Endodermal cell (in vitro differentiated cells): ENCODE measurements at regions not wholly inside any gene's neighbourhood (a gene's known extent, or its start where the extent isn't known, plus 50 kb on each side); places are given as distances from the start of the nearest gene placed in this dataset.

Experiments
- DNase-seq: peaks from one replicate; pipeline ENCODE4 v3.0.0-alpha.2; 2017
- H3K27ac ChIP-seq: 2 replicates; pipeline ENCODE4 v1.5.1; 2013; ENCODE audit warnings: mild to moderate bottlenecking, low read depth, low read length, moderate library complexity
- H3K27me3 ChIP-seq: 2 replicates; pipeline ENCODE4 v1.6.1; 2013; ENCODE audit warnings: mild to moderate bottlenecking, low read length, moderate library complexity; ENCODE audit not compliant: insufficient read depth, control insufficient read depth, poor library complexity, severe bottlenecking
- H3K36me3 ChIP-seq: 2 replicates; pipeline ENCODE4 v1.7.0; 2013; ENCODE audit warnings: mild to moderate bottlenecking, low read length, moderate library complexity; ENCODE audit not compliant: control insufficient read depth, insufficient read depth
- H3K4me1 ChIP-seq: one replicate; pipeline ENCODE4 v1.7.0; 2013; ENCODE audit warnings: low read length; ENCODE audit not compliant: control insufficient read depth, insufficient read depth
- H3K4me3 ChIP-seq: 2 replicates; pipeline ENCODE4 v1.5.1; 2013; ENCODE audit warnings: mild to moderate bottlenecking, low read length, moderate library complexity
- H3K9ac ChIP-seq: 2 replicates; pipeline ENCODE4 v1.6.1; 2013; ENCODE audit warnings: mild to moderate bottlenecking, low read length, moderate library complexity; ENCODE audit not compliant: poor library complexity, severe bottlenecking; ENCODE audit errors: extremely low read depth
- H3K9me3 ChIP-seq: 2 replicates; pipeline ENCODE4 v1.6.1; 2013; ENCODE audit warnings: mild to moderate bottlenecking, low read length, moderate library complexity; ENCODE audit not compliant: control insufficient read depth
- H3K27ac Mint-ChIP-seq: 2 replicates; pipeline ENCODE4 v1.8.0; 2020; ENCODE audit warnings: mixed read lengths
- H3K27me3 Mint-ChIP-seq: 2 replicates; pipeline ENCODE4 v1.8.0; 2021; ENCODE audit warnings: mild to moderate bottlenecking, mixed read lengths; ENCODE audit not compliant: insufficient read depth
- H3K36me3 Mint-ChIP-seq: 2 replicates; pipeline ENCODE4 v1.8.0; 2020; ENCODE audit warnings: low read depth, mixed read lengths
- H3K4me1 Mint-ChIP-seq: 2 replicates; pipeline ENCODE4 v1.8.0; 2020; ENCODE audit warnings: mixed read lengths
- H3K4me3 Mint-ChIP-seq: 2 replicates; pipeline ENCODE4 v1.8.0; 2020; ENCODE audit warnings: mild to moderate bottlenecking, moderate library complexity, mixed read lengths
- H3K9me3 Mint-ChIP-seq: 2 replicates; pipeline ENCODE4 v1.8.0; 2020; ENCODE audit warnings: mild to moderate bottlenecking, mixed read lengths
- CTCF ChIP-seq: fragments of 200-600 bp; sonication (generic); conservative IDR thresholded peaks from 2 replicates; pipeline ENCODE4 v1.5.0; 2021; ENCODE audit warnings: antibody characterized with exemption, mild to moderate bottlenecking

- TF ChIP-seq CTCF = no peak
- Histone ChIP-seq H3K27me3 (no peaks in the 10 kb centered on the region), H3K4me3 (no peak overlapping the region), H3K27ac (no peak overlapping the region), H3K9ac (no peak overlapping the region), H3K9me3 (no peaks in the 10 kb centered on the region), H3K4me1 (no peaks in the 10 kb centered on the region), H3K36me3 (no peaks in the 10 kb centered on the region)
- no peak overlapping the region for H3K27ac Mint-ChIP-seq
- no peak overlapping the region for H3K4me3 Mint-ChIP-seq
- no peaks in the 10 kb centered on the region for H3K4me1 Mint-ChIP-seq
- H3K27me3 Mint-ChIP-seq = peaks cover 9% of the 10 kb centered on the region
- no peak for DNase-seq
- no peaks in the 10 kb centered on the region for H3K9me3 Mint-ChIP-seq
- H3K36me3 Mint-ChIP-seq = no peaks in the 10 kb centered on the region
These were observed 205.2 kb downstream of the TMEM26 start for GRCh38 chr10:61248013-61248412.

- TF ChIP-seq CTCF = no peak
- Histone ChIP-seq H3K4me3 (no peak overlapping the region), H3K4me1 (no peaks in the 10 kb centered on the region), H3K27ac (no peak overlapping the region), H3K9ac (no peak overlapping the region), H3K9me3 (no peaks in the 10 kb centered on the region), H3K36me3 (no peaks in the 10 kb centered on the region), H3K27me3 (no peaks in the 10 kb centered on the region)
- peaks cover 7% of the 10 kb centered on the region for H3K27me3 Mint-ChIP-seq
- no peak overlapping the region for H3K27ac Mint-ChIP-seq
- H3K36me3 Mint-ChIP-seq = no peaks in the 10 kb centered on the region
- DNase-seq = no peak
- H3K9me3 Mint-ChIP-seq = no peaks in the 10 kb centered on the region
- H3K4me1 Mint-ChIP-seq = no peaks in the 10 kb centered on the region
- no peak overlapping the region for H3K4me3 Mint-ChIP-seq
These were observed 208.9 kb downstream of the TMEM26 start for GRCh38 chr10:61244261-61244775.

GRCh38 chr10:61232780-61233179 lies 220.4 kb downstream of the TMEM26 start:
- H3K4me1 Mint-ChIP-seq = no peaks in the 10 kb centered on the region

More at GRCh38 chr10:61232780-61233179, 220.4 kb downstream of the TMEM26 start:
- H3K4me3 ChIP-seq = no peak overlapping the region
- no peak for DNase-seq
- Mint-ChIP-seq H3K9me3 (peaks cover 41% of the 10 kb centered on the region), H3K27me3 (no peaks in the 10 kb centered on the region), H3K27ac (no peak overlapping the region), H3K4me3 (no peak overlapping the region), H3K36me3 (peaks cover 3% of the 10 kb centered on the region)
- no peak for TF ChIP-seq CTCF
- peaks cover 16% of the 10 kb centered on the region for H3K9me3 ChIP-seq
- H3K9ac ChIP-seq = no peak overlapping the region
- H3K27me3 ChIP-seq = no peaks in the 10 kb centered on the region
- H3K4me1 ChIP-seq = no peaks in the 10 kb centered on the region
- no peaks in the 10 kb centered on the region for H3K36me3 ChIP-seq
- H3K27ac ChIP-seq = no peak overlapping the region
